H1 (cell line): ENCODE measurements at regions not wholly inside any gene's neighbourhood (a gene's known extent, or its start where the extent isn't known, plus 50 kb on each side); places are given as distances from the start of the nearest gene placed in this dataset.
"Not testable (repeated sequence)": the region's sequence is repeated elsewhere in the genome, so short reads cannot be mapped to it uniquely, and the experiment has no call there.

Experiments
- CTCF ChIA-PET: fragments of 300-600 bp; sonication (Branson Sonifier 250); formaldehyde crosslinking; loops from one replicate; lab custom pipeline; 2021; ENCODE audit not compliant: partially characterized antibody; lab: Charles Lee
- POLR2A ChIA-PET: fragments of 300-600 bp; sonication (Branson Sonifier 250); formaldehyde crosslinking; loops from one replicate; lab custom pipeline; 2021; ENCODE audit warnings: inconsistent platforms; ENCODE audit not compliant: partially characterized antibody; lab: Charles Lee
- DNase-seq, 2 experiments: peaks; one replicate each; pipeline versions ENCODE4 v3.0.0 to v3.0.0-alpha.2; 2010 to 2022; ENCODE audit warnings: low spot score in 2 of 2, low read depth in 1 of 2, mixed read lengths in 1 of 2
- FAIRE-seq: peaks from 2 replicates; lab custom pipeline; 2011; peaks lifted over from hg19 to GRCh38; lab: Jason Lieb, UNC
- H2AFZ ChIP-seq: 2 replicates; pipeline ENCODE4 v1.8.1; 2012; ENCODE audit warnings: low read length, inconsistent platforms
- H2AK5ac ChIP-seq: 2 replicates; pipeline ENCODE4 v1.6.1; 2013; ENCODE audit warnings: low read depth, low read length
- H2BK120ac ChIP-seq: replicated peaks from 2 replicates; pipeline ENCODE3; 2013; ENCODE audit warnings: low read depth, low read length, inconsistent platforms
- H2BK12ac ChIP-seq: 2 replicates; pipeline ENCODE4 v1.6.1; 2013; ENCODE audit warnings: low read depth, low read length
- H2BK15ac ChIP-seq: 2 replicates; pipeline ENCODE4 v1.6.1; 2013; ENCODE audit warnings: low read length
- H2BK20ac ChIP-seq: 2 replicates; pipeline ENCODE4 v1.6.1; 2013; ENCODE audit warnings: low read length
- H2BK5ac ChIP-seq: 2 replicates; pipeline ENCODE4 v1.6.1; 2013; ENCODE audit warnings: low read depth, low read length
- H3K14ac ChIP-seq: 2 replicates; pipeline ENCODE4 v1.6.1; 2013; ENCODE audit warnings: inconsistent platforms; ENCODE audit not compliant: insufficient read length
- H3K18ac ChIP-seq: 2 replicates; pipeline ENCODE4 v1.6.1; 2013; ENCODE audit warnings: low read length; ENCODE audit errors: extremely low read depth
- H3K23ac ChIP-seq: 2 replicates; pipeline ENCODE4 v1.6.1; 2013; ENCODE audit warnings: inconsistent platforms; ENCODE audit not compliant: insufficient read length
- H3K23me2 ChIP-seq: 2 replicates; pipeline ENCODE4 v1.6.1; 2013; ENCODE audit warnings: low read depth, low read length
- H3K27ac ChIP-seq: 2 replicates; pipeline ENCODE4 v1.6.1; 2011; ENCODE audit warnings: low read depth, low read length, inconsistent platforms
- H3K27me3 ChIP-seq, 4 experiments: replicated peaks in 1 of 4; 1 replicate in 1 of 4; 2 replicates in 3 of 4; pipeline versions ENCODE4 v1.6.1 to v1.8.1; 2011 to 2013; ENCODE audit warnings: low read length in 3 of 4, mild to moderate bottlenecking in 3 of 4, inconsistent platforms in 2 of 4, mixed read lengths in 2 of 4, moderate library complexity in 1 of 4; ENCODE audit not compliant: control insufficient read depth in 3 of 4, insufficient read depth in 3 of 4; ENCODE audit errors: extremely low read depth in 1 of 4
- H3K36me3 ChIP-seq, 4 experiments: 2 replicates each; pipeline versions ENCODE4 v1.6.1 to v1.8.1; 2011 to 2013; ENCODE audit warnings: mild to moderate bottlenecking in 4 of 4, low read length in 3 of 4, moderate library complexity in 2 of 4, control low read depth in 1 of 4, inconsistent platforms in 1 of 4; ENCODE audit not compliant: insufficient read depth in 4 of 4, control insufficient read depth in 2 of 4
- H3K4ac ChIP-seq: replicated peaks from 2 replicates; pipeline ENCODE3; 2013; ENCODE audit warnings: low read length, low read depth, mixed read lengths, inconsistent platforms; ENCODE audit not compliant: insufficient read length
- H3K4me1 ChIP-seq, 4 experiments: replicated peaks in 1 of 4; 1 replicate in 1 of 4; 2 replicates in 3 of 4; pipeline versions ENCODE4 v1.6.1 to v1.8.1; 2011 to 2013; ENCODE audit warnings: low read length in 3 of 4, inconsistent platforms in 2 of 4, mixed read lengths in 1 of 4; ENCODE audit not compliant: insufficient read depth in 4 of 4, control insufficient read depth in 3 of 4
- H3K4me2 ChIP-seq, 2 experiments: 2 replicates each; pipeline versions ENCODE4 v1.6.1 to v1.8.1; 2011 to 2013; ENCODE audit warnings: low read depth in 2 of 2, low read length in 2 of 2, control low read depth in 1 of 2, inconsistent platforms in 1 of 2, mild to moderate bottlenecking in 1 of 2; ENCODE audit not compliant: insufficient read depth in 1 of 2
- H3K4me3 ChIP-seq, 4 experiments: fragments of 200-600, 300-600 bp in 1 of 4; sonication (generic), shearing (Covaris generic), sonication (Bioruptor Twin) in 1 of 4; 2 replicates each; pipeline versions ENCODE4 v1.5.1 to v1.8.1; 2011 to 2016; ENCODE audit warnings: low read length in 4 of 4, low read depth in 3 of 4, control low read depth in 2 of 4, inconsistent platforms in 2 of 4, mild to moderate bottlenecking in 2 of 4, mixed read lengths in 1 of 4, moderate library complexity in 1 of 4; ENCODE audit not compliant: insufficient read depth in 2 of 4; ENCODE audit errors: extremely low read depth in 1 of 4
- H3K56ac ChIP-seq: replicated peaks from 2 replicates; pipeline ENCODE3; 2013; ENCODE audit warnings: low read depth, mild to moderate bottlenecking, mixed read lengths, low read length, inconsistent platforms; ENCODE audit not compliant: insufficient read length
- H3K79me1 ChIP-seq: 2 replicates; pipeline ENCODE4 v1.6.1; 2013; ENCODE audit warnings: low read depth, low read length, control low read depth
- H3K79me2 ChIP-seq, 2 experiments: 2 replicates each; pipeline versions ENCODE4 v1.6.1 to v1.8.1; 2012 to 2013; ENCODE audit warnings: low read length in 2 of 2, mild to moderate bottlenecking in 2 of 2, inconsistent platforms in 1 of 2; ENCODE audit not compliant: insufficient read depth in 2 of 2, control insufficient read depth in 1 of 2
- H3K9ac ChIP-seq, 4 experiments: replicated peaks in 1 of 4; 1 replicate in 1 of 4; 2 replicates in 3 of 4; pipeline versions ENCODE4 v1.6.1 to v1.8.1; 2011 to 2013; ENCODE audit warnings: low read depth in 3 of 4, low read length in 3 of 4, control low read depth in 2 of 4, mild to moderate bottlenecking in 2 of 4, moderate library complexity in 2 of 4, inconsistent platforms in 1 of 4; ENCODE audit errors: extremely low read depth in 1 of 4
- H3K9me3 ChIP-seq, 2 experiments: 2 replicates each; pipeline versions ENCODE4 v1.6.1 to v1.8.1; 2012 to 2013; ENCODE audit warnings: mild to moderate bottlenecking in 2 of 2, moderate library complexity in 2 of 2, control low read depth in 1 of 2, inconsistent platforms in 1 of 2, low read depth in 1 of 2, low read length in 1 of 2, mixed read lengths in 1 of 2; ENCODE audit not compliant: insufficient read depth in 2 of 2
- H4K20me1 ChIP-seq, 2 experiments: replicated peaks in 1 of 2; 2 replicates each; pipeline versions ENCODE3 to v1.8.1; 2011 to 2013; ENCODE audit warnings: inconsistent platforms in 2 of 2, low read length in 2 of 2, mild to moderate bottlenecking in 1 of 2; ENCODE audit not compliant: insufficient read depth in 2 of 2, control insufficient read depth in 1 of 2
- H4K5ac ChIP-seq: 2 replicates; pipeline ENCODE4 v1.6.1; 2013; ENCODE audit warnings: low read length, low read depth, mixed read lengths, inconsistent platforms; ENCODE audit not compliant: insufficient read length
- H4K8ac ChIP-seq: 2 replicates; pipeline ENCODE4 v1.8.0; 2013; ENCODE audit warnings: mild to moderate bottlenecking, moderate library complexity, low read length, inconsistent platforms; ENCODE audit not compliant: insufficient read depth; ENCODE audit errors: extremely low read depth
- H4K91ac ChIP-seq: replicated peaks from 2 replicates; pipeline ENCODE3; 2013; ENCODE audit warnings: low read length, mixed read lengths, inconsistent platforms; ENCODE audit not compliant: insufficient read length
- WGBS, 2 experiments: shearing (Covaris generic) in 1 of 2; methylation state at CpG; one replicate each; pipeline versions ENCODE4 v1.1.6 to v1.1.7; 2013 to 2015; ENCODE audit warnings: low lambda C conversion rate in 2 of 2, mixed read lengths in 2 of 2, inconsistent platforms in 1 of 2, low coverage in 1 of 2, missing lambda C conversion rate in 1 of 2; ENCODE audit not compliant: insufficient replicate concordance in 2 of 2, insufficient coverage in 1 of 2, insufficient read length in 1 of 2; ENCODE audit errors: extremely low coverage in 1 of 2, missing lambda C conversion rate in 1 of 2; 5-methylcytosine and 5-hydroxymethylcytosine counted together

GRCh38 chr20:26059324-26059723, 362.7 kb upstream of the ZNF337 start:
- H3K36me3 ChIP-seq, H4K5ac ChIP-seq, H3K23ac ChIP-seq, H3K23me2 ChIP-seq, DNase-seq, FAIRE-seq, H2BK12ac ChIP-seq, H2AFZ ChIP-seq, H2AK5ac ChIP-seq, H4K20me1 ChIP-seq, H3K9ac ChIP-seq, H3K18ac ChIP-seq, H2BK20ac ChIP-seq, H2BK120ac ChIP-seq, H3K4ac ChIP-seq, H3K4me2 ChIP-seq, H3K79me1 ChIP-seq, H2BK5ac ChIP-seq, CTCF ChIA-PET, H3K4me1 ChIP-seq, H2BK15ac ChIP-seq, H3K56ac ChIP-seq, H3K27ac ChIP-seq, H3K4me3 ChIP-seq, H4K91ac ChIP-seq, H3K14ac ChIP-seq, H3K9me3 ChIP-seq, H3K79me2 ChIP-seq, POLR2A ChIA-PET, H3K27me3 ChIP-seq, H4K8ac ChIP-seq: not testable (repeated sequence)
- no CpG with 5 or more reads among the region's 28 CpGs for WGBS, 2 experiments

GRCh38 chr20:26058446-26058845, 361.8 kb upstream of the ZNF337 start:
- POLR2A ChIA-PET, H4K8ac ChIP-seq: not testable (repeated sequence)

More at GRCh38 chr20:26058446-26058845, 361.8 kb upstream of the ZNF337 start:
- H4K20me1 ChIP-seq, DNase-seq, H4K91ac ChIP-seq, H3K36me3 ChIP-seq, H3K56ac ChIP-seq, H3K9me3 ChIP-seq, H3K14ac ChIP-seq, H2AK5ac ChIP-seq, H2BK15ac ChIP-seq, H3K23ac ChIP-seq, H2BK12ac ChIP-seq, H3K4me1 ChIP-seq, H3K27me3 ChIP-seq, H2AFZ ChIP-seq, H3K79me1 ChIP-seq, H3K79me2 ChIP-seq, H4K5ac ChIP-seq, CTCF ChIA-PET, H3K9ac ChIP-seq, FAIRE-seq, H3K27ac ChIP-seq, H2BK120ac ChIP-seq, H3K4ac ChIP-seq, H3K18ac ChIP-seq, H3K4me3 ChIP-seq, H2BK20ac ChIP-seq, H3K4me2 ChIP-seq, H2BK5ac ChIP-seq, H3K23me2 ChIP-seq: not testable (repeated sequence)
- WGBS, 2 experiments, result no CpG with 5 or more reads among the region's 10 CpGs
